HCT116 (cell line): ENCODE measurements at regions not wholly inside any gene's neighbourhood (a gene's known extent, or its start where the extent isn't known, plus 50 kb on each side); places are given as distances from the start of the nearest gene placed in this dataset.

Source experiments
- EGR1 ChIP-seq: IDR thresholded peaks from 2 replicates; pipeline ENCODE4 v1.6.1; 2012; ENCODE audit warnings: low read depth
- EZH2 ChIP-seq: fragments of 200-600 bp; sonication (generic); IDR thresholded peaks from 2 replicates; pipeline ENCODE4 v1.6.1; 2017; ENCODE audit warnings: antibody characterized with exemption, mixed run types
- EZH2phosphoT487 ChIP-seq: fragments of 200-600 bp; IDR thresholded peaks from 2 replicates; pipeline ENCODE4 v1.6.1; 2018; ENCODE audit warnings: antibody characterized with exemption, borderline replicate concordance
- POLR2A ChIP-seq: IDR thresholded peaks from 2 replicates; pipeline ENCODE4 v1.7.0; 2011; ENCODE audit warnings: borderline replicate concordance; ENCODE audit not compliant: insufficient read depth, insufficient read length; ENCODE audit errors: extremely low read depth
- RAD21 ChIP-seq: IDR thresholded peaks from 2 replicates; pipeline ENCODE4 v1.6.1; 2012; ENCODE audit warnings: low read depth, mild to moderate bottlenecking
- SIN3A ChIP-seq: IDR thresholded peaks from 2 replicates; pipeline ENCODE4 v1.6.1; 2012; ENCODE audit warnings: low read depth
- SP1 ChIP-seq: IDR thresholded peaks from 2 replicates; pipeline ENCODE4 v1.6.1; 2012; ENCODE audit warnings: low read depth
- SRF ChIP-seq: IDR thresholded peaks from 2 replicates; pipeline ENCODE4 v1.6.1; 2012; ENCODE audit warnings: low read depth
- ZFX ChIP-seq: fragments of 450-650 bp; IDR thresholded peaks from 2 replicates; pipeline ENCODE4 v1.6.1; 2017
- TF ChIP-seq, protein P1 (sequence below), 3 experiments: fragments of 200-600 bp in 1 of 3; sonication (generic) in 1 of 3; IDR thresholded peaks in 2 of 3; conservative IDR thresholded peaks in 1 of 3; 2 replicates each; pipeline ENCODE4 v1.5.1; 2012 to 2017; ENCODE audit warnings: low read depth in 2 of 3, low read length in 2 of 3, antibody characterized with exemption in 1 of 3, borderline replicate concordance in 1 of 3, control low read depth in 1 of 3, mild to moderate bottlenecking in 1 of 3, mixed read lengths in 1 of 3, mixed run types in 1 of 3, moderate library complexity in 1 of 3; ENCODE audit not compliant: insufficient read depth in 1 of 3
- TF ChIP-seq, protein P2 (sequence below): IDR thresholded peaks from 2 replicates; pipeline ENCODE4 v1.6.1; 2012

DNA sequence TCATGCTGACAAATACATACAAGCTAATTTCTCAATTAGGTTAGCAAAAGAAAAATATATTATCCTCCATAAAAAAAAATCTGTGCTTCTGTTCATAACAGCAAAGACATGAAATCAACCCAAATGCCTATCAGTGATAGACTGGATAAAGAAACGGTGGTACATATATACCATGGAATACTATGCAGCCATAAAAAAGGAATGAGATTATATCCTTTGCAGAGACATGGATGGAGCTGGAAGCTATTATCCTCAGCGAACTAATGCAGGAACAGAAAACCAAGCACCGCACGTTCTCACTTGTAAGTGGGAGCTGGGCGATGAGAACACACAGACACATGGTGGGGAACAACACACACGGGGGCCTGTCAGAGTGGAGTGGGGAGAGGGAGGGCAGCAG lies 84.0 kb upstream of the PALMD start:
- TF ChIP-seq POLR2A = no peak
- no peak for TF ChIP-seq ZFX
- no peak for TF ChIP-seq EZH2phosphoT487
- no peak for TF ChIP-seq SP1
- TF ChIP-seq, protein P1, sequence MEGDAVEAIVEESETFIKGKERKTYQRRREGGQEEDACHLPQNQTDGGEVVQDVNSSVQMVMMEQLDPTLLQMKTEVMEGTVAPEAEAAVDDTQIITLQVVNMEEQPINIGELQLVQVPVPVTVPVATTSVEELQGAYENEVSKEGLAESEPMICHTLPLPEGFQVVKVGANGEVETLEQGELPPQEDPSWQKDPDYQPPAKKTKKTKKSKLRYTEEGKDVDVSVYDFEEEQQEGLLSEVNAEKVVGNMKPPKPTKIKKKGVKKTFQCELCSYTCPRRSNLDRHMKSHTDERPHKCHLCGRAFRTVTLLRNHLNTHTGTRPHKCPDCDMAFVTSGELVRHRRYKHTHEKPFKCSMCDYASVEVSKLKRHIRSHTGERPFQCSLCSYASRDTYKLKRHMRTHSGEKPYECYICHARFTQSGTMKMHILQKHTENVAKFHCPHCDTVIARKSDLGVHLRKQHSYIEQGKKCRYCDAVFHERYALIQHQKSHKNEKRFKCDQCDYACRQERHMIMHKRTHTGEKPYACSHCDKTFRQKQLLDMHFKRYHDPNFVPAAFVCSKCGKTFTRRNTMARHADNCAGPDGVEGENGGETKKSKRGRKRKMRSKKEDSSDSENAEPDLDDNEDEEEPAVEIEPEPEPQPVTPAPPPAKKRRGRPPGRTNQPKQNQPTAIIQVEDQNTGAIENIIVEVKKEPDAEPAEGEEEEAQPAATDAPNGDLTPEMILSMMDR (IDR thresholded peaks at IDR 0.05 in 2 of 3, conservative IDR thresholded peaks at IDR 0.05 in 1 of 3; ENCODE audit: borderline replicate concordance in 1 of 3, insufficient read depth in 1 of 3, low read depth in 2 of 3, low read length in 2 of 3) = no peak
- TF ChIP-seq EZH2 = no peak
- no peak for TF ChIP-seq RAD21
- TF ChIP-seq, protein P2, sequence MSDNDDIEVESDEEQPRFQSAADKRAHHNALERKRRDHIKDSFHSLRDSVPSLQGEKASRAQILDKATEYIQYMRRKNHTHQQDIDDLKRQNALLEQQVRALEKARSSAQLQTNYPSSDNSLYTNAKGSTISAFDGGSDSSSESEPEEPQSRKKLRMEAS = no peak
- TF ChIP-seq SIN3A = no peak
- TF ChIP-seq EGR1 = no peak
- no peak for TF ChIP-seq SRF
